CD1c-positive myeloid dendritic cell (primary cell): ENCODE measurements at regions not wholly inside any gene's neighbourhood (a gene's known extent, or its start where the extent isn't known, plus 50 kb on each side); places are given as distances from the start of the nearest gene placed in this dataset.

Experiments
- DNase-seq: peaks from one replicate; pipeline ENCODE4 v3.0.0-alpha.2; 2016; ENCODE audit errors: extremely low spot score

GRCh38 chr18:64872710-64873458 is 724.0 kb upstream of the LINC00305 start:
- no peak for DNase-seq

- no peak for DNase-seq
These were observed 705.2 kb upstream of the LINC00305 start for GRCh38 chr18:64854112-64854511.

DNA sequence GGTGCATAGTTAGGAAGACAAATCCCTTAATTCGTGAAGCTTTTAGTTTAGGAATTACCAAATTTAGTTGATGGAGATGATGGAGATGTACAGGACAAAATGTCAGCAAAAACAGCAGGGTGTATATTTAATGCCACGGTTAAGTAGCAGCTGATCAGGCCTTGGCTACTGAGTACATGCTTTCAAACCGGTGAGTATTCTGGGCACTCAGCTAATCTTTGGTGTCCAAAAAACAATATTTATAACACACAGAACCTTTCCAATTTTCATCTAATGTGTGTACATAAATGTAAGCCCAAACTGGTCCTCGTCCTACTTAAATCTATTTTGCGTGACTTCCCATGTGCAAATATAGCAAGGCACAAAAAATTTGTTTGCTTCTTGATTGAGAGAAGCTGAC is 703.4 kb upstream of the LINC00305 start:
- DNase-seq = no peak

- no peak for DNase-seq
These were observed 702.8 kb upstream of the LINC00305 start for GRCh38 chr18:64851726-64852125.

DNA sequence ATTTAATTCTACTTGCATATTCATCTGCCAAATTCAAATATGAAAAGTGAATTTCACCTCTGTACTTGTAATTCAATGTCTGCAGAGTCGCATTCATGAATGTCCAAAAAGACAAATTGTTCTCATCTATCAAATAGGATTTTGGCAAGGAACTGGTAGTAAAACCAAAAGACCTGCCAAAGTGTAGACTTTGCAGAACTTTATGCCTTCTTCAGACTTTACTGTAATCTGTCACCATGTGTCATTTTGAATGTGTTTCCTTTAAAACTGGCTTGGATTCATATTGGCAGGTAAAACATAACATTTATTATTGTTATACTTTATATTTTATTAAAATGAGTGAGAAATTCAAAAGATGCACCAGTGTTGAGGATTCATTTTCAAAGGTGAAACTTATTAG is 701.9 kb upstream of the LINC00305 start:
- no peak for DNase-seq

GRCh38 chr18:64840911-64841701 is 692.2 kb upstream of the LINC00305 start:
- no peak for DNase-seq

- DNase-seq = no peak
These were observed 661.5 kb upstream of the LINC00305 start for GRCh38 chr18:64810354-64810753.

- DNase-seq = no peak
These were observed 660.9 kb upstream of the LINC00305 start for GRCh38 chr18:64809801-64810200.

DNA sequence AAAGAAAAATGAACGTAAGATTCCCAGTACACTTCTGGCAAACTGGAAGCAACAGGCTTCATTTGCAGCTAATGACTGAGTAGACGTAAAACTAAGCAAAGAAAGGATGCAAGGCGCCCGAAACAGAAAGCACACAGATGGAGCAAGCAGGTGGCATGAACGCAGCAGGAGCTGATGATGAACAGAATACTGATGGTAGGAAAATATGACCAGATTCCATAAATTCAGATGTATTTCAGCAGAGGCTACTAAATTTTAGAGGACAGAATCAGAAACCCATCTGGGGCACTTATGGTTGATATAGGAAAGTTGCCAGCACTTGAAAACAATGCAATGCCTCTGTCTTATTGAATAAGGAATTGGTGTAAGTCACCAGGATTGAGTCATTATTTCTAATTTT is 658.7 kb upstream of the LINC00305 start:
- DNase-seq = no peak

GRCh38 chr18:64806691-64807090 is 657.8 kb upstream of the LINC00305 start:
- no peak for DNase-seq

DNA sequence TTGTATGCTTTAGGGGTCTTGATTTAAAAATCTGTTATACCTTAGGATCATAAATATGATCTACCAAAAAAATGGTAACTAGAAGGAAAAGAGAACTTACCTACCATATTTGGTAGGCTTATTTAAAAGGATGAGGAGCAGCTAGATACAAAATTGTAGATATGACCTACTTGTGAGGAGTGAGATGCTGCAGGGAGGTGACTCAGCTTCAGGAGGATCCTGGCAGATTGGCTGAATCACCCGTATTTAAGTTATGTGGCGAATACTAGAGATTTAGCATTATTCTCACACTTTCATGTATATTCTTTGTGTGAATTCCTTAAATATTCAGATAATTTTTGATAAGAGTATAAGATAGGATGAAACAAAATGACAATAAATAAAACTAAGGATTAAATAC is 657.3 kb upstream of the LINC00305 start:
- no peak for DNase-seq

DNA sequence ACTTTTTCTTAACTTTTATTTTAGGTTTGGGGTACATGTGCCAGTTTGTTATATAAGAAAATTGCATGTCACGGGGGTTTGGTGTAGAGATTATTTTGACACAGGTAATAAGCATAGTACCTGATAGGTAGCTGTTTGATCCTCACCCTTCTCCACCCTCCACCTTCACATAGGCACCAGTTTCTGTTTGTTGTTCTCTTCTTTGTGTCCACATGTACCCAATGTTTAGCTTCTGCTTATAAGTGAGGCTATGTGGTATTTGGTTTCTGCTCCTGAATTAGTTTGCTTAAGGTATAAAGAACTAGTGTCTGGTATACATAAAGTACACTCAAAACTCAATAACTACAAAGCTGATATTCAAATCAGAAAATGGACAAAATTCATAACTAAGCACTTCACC is 654.6 kb upstream of the LINC00305 start:
- DNase-seq = no peak

DNA sequence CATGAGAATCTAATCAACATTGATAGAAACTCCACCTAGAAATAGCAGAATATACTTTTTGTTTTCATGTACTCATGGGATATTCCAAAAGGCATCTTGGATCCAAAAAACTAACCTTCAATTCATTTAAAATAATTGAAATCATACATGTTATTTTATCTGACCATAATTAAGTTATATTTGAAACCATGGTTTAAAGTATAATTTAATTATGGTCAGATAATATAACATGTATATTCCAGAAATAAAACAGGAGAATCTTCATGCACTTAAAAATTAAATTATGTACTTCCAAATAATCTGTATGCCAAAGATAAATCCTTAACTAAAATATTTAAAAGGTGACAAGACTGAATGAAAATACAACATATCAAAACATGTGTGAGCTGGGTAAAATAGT is 651.3 kb upstream of the LINC00305 start:
- no peak for DNase-seq

DNA sequence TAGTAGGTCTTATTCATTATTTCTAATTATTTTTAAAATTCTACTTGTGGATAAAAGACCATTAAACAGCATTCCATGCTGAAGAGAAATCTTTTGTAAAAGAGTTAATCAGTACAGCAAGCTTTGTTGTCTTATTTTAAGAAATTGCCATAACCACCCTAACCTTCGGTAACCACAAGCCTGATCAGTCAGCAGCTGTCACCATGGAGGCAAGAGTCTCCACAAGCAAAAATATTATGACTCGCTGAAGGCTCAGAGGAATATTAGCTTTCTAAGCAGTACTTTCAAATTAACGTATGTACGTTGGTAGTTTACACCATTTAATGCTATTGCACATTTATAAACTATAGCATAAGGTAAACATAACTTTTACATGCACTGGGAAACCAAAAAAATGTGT is 650.5 kb upstream of the LINC00305 start:
- no peak for DNase-seq

- DNase-seq = no peak
These were observed 642.3 kb upstream of the LINC00305 start for GRCh38 chr18:64791236-64791635.

- no peak for DNase-seq
These were observed 636.8 kb upstream of the LINC00305 start for GRCh38 chr18:64785686-64786085.

DNA sequence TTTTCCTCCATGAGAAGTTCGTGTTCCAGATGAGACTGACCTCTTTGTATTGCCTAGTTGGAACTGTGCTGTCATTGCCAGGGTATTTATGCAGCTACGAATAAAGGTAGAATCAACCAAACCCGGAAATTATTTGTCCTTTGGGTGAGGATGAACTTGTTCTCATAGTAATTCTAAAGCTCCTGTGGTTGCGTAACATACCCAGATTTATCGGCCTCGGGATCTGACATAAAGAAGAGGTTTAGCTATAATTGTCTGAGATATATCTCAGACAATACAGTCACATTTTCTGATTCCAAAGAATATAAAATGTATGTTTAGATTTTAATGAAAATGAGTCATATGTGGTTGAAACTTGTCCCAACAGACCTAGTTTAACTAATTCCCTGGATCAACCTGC is 628.7 kb upstream of the LINC00305 start:
- DNase-seq = no peak

GRCh38 chr18:64765908-64766307 is 617.0 kb upstream of the LINC00305 start:
- no peak for DNase-seq

GRCh38 chr18:64752707-64753106 is 603.8 kb upstream of the LINC00305 start:
- DNase-seq = no peak

DNA sequence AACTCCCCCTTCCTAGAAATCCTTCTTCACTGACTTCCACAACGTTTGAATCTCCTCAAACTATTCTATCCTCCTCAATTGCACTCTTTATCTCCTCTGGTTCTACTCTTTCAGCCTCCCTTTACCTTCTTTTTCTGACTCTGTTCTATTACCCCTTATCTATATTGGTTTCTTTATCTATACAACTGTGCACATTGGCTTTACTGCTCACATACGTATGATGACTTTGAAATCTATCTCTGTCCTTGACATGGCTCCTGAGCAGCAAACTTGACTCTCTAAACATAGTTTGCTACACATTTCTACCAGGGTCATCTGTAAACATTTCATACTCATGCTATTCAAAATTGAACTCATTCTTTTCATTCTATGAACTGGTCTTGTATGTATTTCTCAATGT is 601.0 kb upstream of the LINC00305 start:
- no peak for DNase-seq

- DNase-seq = no peak
These were observed 598.9 kb upstream of the LINC00305 start for GRCh38 chr18:64747803-64748202.

GRCh38 chr18:64742898-64743297 is 594.0 kb upstream of the LINC00305 start:
- DNase-seq = no peak

- DNase-seq = no peak
These were observed 585.2 kb upstream of the LINC00305 start for GRCh38 chr18:64734063-64734462.
